HCT116 (cell line): ENCODE measurements at regions not wholly inside any gene's neighbourhood (a gene's known extent, or its start where the extent isn't known, plus 50 kb on each side); places are given as distances from the start of the nearest gene placed in this dataset.

Source experiments
- ATAC-seq: fragments of 200-7000 bp; cut with Tn5 transposase; 2 replicates; pipeline ENCODE4 v1.9.1; 2020; ENCODE audit warnings: mild to moderate bottlenecking, moderate library complexity
- BruUV-seq: library from RNA; stranded (reverse); fragments of 400-500 nt; replicated peaks from 2 replicates; lab custom pipeline; 2021; lab: Mats Ljungman, UMichigan
- CTCF ChIA-PET: fragments of 300-600 bp; sonication (Branson Sonifier 250); formaldehyde crosslinking; loops from one replicate; lab custom pipeline; 2021; ENCODE audit warnings: antibody characterized with exemption; lab: Charles Lee
- POLR2A ChIA-PET: fragments of 300-600, 350-600 bp; sonication (Branson Sonifier 250); formaldehyde crosslinking; loops from one replicate; lab custom pipeline; 2021; ENCODE audit warnings: antibody characterized with exemption; lab: Charles Lee
- RAD21 ChIA-PET, 2 experiments: fragments of 300-600 bp; sonication (Branson Sonifier 250); formaldehyde crosslinking; loops; one replicate each; lab custom pipeline; 2023; ENCODE audit warnings: low total read pairs in 2 of 2; ENCODE audit not compliant: uncharacterized antibody in 2 of 2, unreplicated experiment in 2 of 2, low non-redundant PET in 1 of 2; lab: Charles Lee
- DNase-seq: peaks from one replicate; pipeline ENCODE4 v3.0.0-alpha.2; 2010; ENCODE audit warnings: low read depth, low spot score
- H2AFZ ChIP-seq: fragments of 200-600 bp; shearing (Covaris generic), sonication (generic); 2 replicates; pipeline ENCODE4 v1.6.1; 2017; ENCODE audit warnings: low read depth, mixed run types, mixed read lengths, antibody characterized with exemption, low read length; ENCODE audit not compliant: poor library complexity, severe bottlenecking
- H3K27ac ChIP-seq: 2 replicates; pipeline ENCODE4 v1.5.1; 2012; ENCODE audit warnings: low read depth, low read length
- H3K27me3 ChIP-seq: fragments of 200-600 bp; sonication (generic); 2 replicates; pipeline ENCODE4 v1.6.1; 2016; ENCODE audit warnings: mixed run types, low read length, mixed read lengths; ENCODE audit not compliant: insufficient read depth
- H3K36me3 ChIP-seq, 2 experiments: fragments of 200-500 bp in 1 of 2; fragments of 200-600 bp in 1 of 2; sonication (Bioruptor generic) in 1 of 2; sonication (generic) in 1 of 2; 2 replicates each; pipeline versions ENCODE4 v1.5.1 to v1.6.1; 2014 to 2016; ENCODE audit warnings: low read length in 2 of 2, inconsistent platforms in 1 of 2, mixed read lengths in 1 of 2, mixed run types in 1 of 2; ENCODE audit not compliant: insufficient read depth in 2 of 2, control insufficient read depth in 1 of 2
- H3K4me1 ChIP-seq, 2 experiments: fragments of 200-600 bp in 1 of 2; sonication (generic) in 1 of 2; 2 replicates each; pipeline versions ENCODE4 v1.5.1 to v1.6.1; 2012 to 2017; ENCODE audit warnings: low read length in 2 of 2, inconsistent platforms in 1 of 2, mild to moderate bottlenecking in 1 of 2, mixed read lengths in 1 of 2, mixed run types in 1 of 2, moderate library complexity in 1 of 2; ENCODE audit not compliant: insufficient read depth in 2 of 2, control insufficient read depth in 1 of 2
- H3K4me2 ChIP-seq: fragments of 200-600 bp; sonication (generic); 2 replicates; pipeline ENCODE4 v1.6.1; 2017; ENCODE audit warnings: mixed run types, low read length, mixed read lengths
- H3K4me3 ChIP-seq, 2 experiments: fragments of 200-600 bp in 1 of 2; sonication (generic) in 1 of 2; replicated peaks in 1 of 2; 2 replicates each; pipeline ENCODE4 v1.5.1; 2011 to 2016; ENCODE audit warnings: low read length in 2 of 2, control low read depth in 1 of 2, low read depth in 1 of 2, mild to moderate bottlenecking in 1 of 2, mixed read lengths in 1 of 2, mixed run types in 1 of 2
- H3K79me2 ChIP-seq: fragments of 200-600 bp; sonication (generic); 2 replicates; pipeline ENCODE4 v1.6.1; 2017; ENCODE audit warnings: mild to moderate bottlenecking, mixed run types, low read length, moderate library complexity, mixed read lengths; ENCODE audit not compliant: insufficient read depth
- H3K9ac ChIP-seq: fragments of 200-600 bp; sonication (generic); 2 replicates; pipeline ENCODE4 v1.6.1; 2016; ENCODE audit warnings: low read length, mixed read lengths
- H3K9me2 ChIP-seq: fragments of 200-600 bp; sonication (generic), shearing (Covaris generic); 2 replicates; pipeline ENCODE4 v1.6.1; 2017; ENCODE audit warnings: mixed run types, mild to moderate bottlenecking, moderate library complexity; ENCODE audit not compliant: insufficient read depth
- H3K9me3 ChIP-seq, 2 experiments: fragments of 200-500 bp in 1 of 2; fragments of 200-600 bp in 1 of 2; sonication (Bioruptor generic) in 1 of 2; sonication (generic) in 1 of 2; 2 replicates each; pipeline ENCODE4 v1.6.1; 2014 to 2017; ENCODE audit warnings: low read length in 2 of 2, mixed read lengths in 2 of 2, inconsistent platforms in 1 of 2, low read depth in 1 of 2, mild to moderate bottlenecking in 1 of 2, mixed run types in 1 of 2, moderate library complexity in 1 of 2; ENCODE audit not compliant: control insufficient read depth in 1 of 2, insufficient read depth in 1 of 2
- H4K20me1 ChIP-seq: fragments of 200-600 bp; sonication (generic), shearing (Covaris generic); 2 replicates; pipeline ENCODE4 v1.6.1; 2017; ENCODE audit warnings: mixed run types, mild to moderate bottlenecking, moderate library complexity; ENCODE audit not compliant: insufficient read depth
- ATF3 ChIP-seq: IDR thresholded peaks from 2 replicates; pipeline ENCODE4 v1.6.1; 2012
- CEBPB ChIP-seq: IDR thresholded peaks from 2 replicates; pipeline ENCODE4 v1.6.1; 2012; ENCODE audit warnings: low read depth
- CTCF ChIP-seq, 3 experiments: fragments of 200-600 bp in 1 of 3; sonication (generic) in 1 of 3; IDR thresholded peaks in 2 of 3; conservative IDR thresholded peaks in 1 of 3; 2 replicates each; pipeline ENCODE4 v1.5.1; 2012 to 2017; ENCODE audit warnings: low read depth in 2 of 3, low read length in 2 of 3, antibody characterized with exemption in 1 of 3, borderline replicate concordance in 1 of 3, control low read depth in 1 of 3, mild to moderate bottlenecking in 1 of 3, mixed read lengths in 1 of 3, mixed run types in 1 of 3, moderate library complexity in 1 of 3; ENCODE audit not compliant: insufficient read depth in 1 of 3
- ELF1 ChIP-seq: IDR thresholded peaks from 2 replicates; pipeline ENCODE4 v1.6.1; 2012; ENCODE audit warnings: low read depth, borderline replicate concordance
- EZH2 ChIP-seq: fragments of 200-600 bp; sonication (generic); IDR thresholded peaks from 2 replicates; pipeline ENCODE4 v1.6.1; 2017; ENCODE audit warnings: antibody characterized with exemption, mixed run types
- EZH2phosphoT487 ChIP-seq: fragments of 200-600 bp; IDR thresholded peaks from 2 replicates; pipeline ENCODE4 v1.6.1; 2018; ENCODE audit warnings: antibody characterized with exemption, borderline replicate concordance
- FOSL1 ChIP-seq: IDR thresholded peaks from 2 replicates; pipeline ENCODE4 v1.6.1; 2012; ENCODE audit warnings: low read depth
- JUND ChIP-seq: IDR thresholded peaks from 2 replicates; pipeline ENCODE4 v1.6.1; 2012
- POLR2A ChIP-seq: IDR thresholded peaks from 2 replicates; pipeline ENCODE4 v1.7.0; 2011; ENCODE audit warnings: borderline replicate concordance; ENCODE audit not compliant: insufficient read depth, insufficient read length; ENCODE audit errors: extremely low read depth
- POLR2AphosphoS5 ChIP-seq: IDR thresholded peaks from 2 replicates; pipeline ENCODE4 v1.6.1; 2011; ENCODE audit warnings: mild to moderate bottlenecking, low read depth, low read length, moderate library complexity
- RAD21 ChIP-seq: IDR thresholded peaks from 2 replicates; pipeline ENCODE4 v1.6.1; 2012; ENCODE audit warnings: low read depth, mild to moderate bottlenecking
- REST ChIP-seq: IDR thresholded peaks from 2 replicates; pipeline ENCODE4 v1.6.1; 2012; ENCODE audit warnings: low read depth
- SIN3A ChIP-seq: IDR thresholded peaks from 2 replicates; pipeline ENCODE4 v1.6.1; 2012; ENCODE audit warnings: low read depth
- SRF ChIP-seq: IDR thresholded peaks from 2 replicates; pipeline ENCODE4 v1.6.1; 2012; ENCODE audit warnings: low read depth
- TCF7L2 ChIP-seq: IDR thresholded peaks from 2 replicates; pipeline ENCODE4 v1.7.0; 2011; ENCODE audit warnings: borderline replicate concordance, inconsistent platforms; ENCODE audit not compliant: insufficient read depth, insufficient read length; ENCODE audit errors: extremely low read depth
- YY1 ChIP-seq: IDR thresholded peaks from 2 replicates; pipeline ENCODE4 v1.6.1; 2011; ENCODE audit warnings: low read length, low read depth, moderate library complexity, mild to moderate bottlenecking; ENCODE audit not compliant: insufficient replicate concordance; ENCODE audit errors: extremely low read depth
- ZBTB33 ChIP-seq: IDR thresholded peaks from 2 replicates; pipeline ENCODE4 v1.6.1; 2011; ENCODE audit warnings: mild to moderate bottlenecking, low read length, moderate library complexity; ENCODE audit not compliant: insufficient replicate concordance; ENCODE audit errors: extremely low read depth
- ZFX ChIP-seq: fragments of 450-650 bp; IDR thresholded peaks from 2 replicates; pipeline ENCODE4 v1.6.1; 2017
- ZNF274 ChIP-seq: fragments of 200-500 bp; sonication (Bioruptor generic); IDR thresholded peaks from 2 replicates; pipeline ENCODE4 v1.6.1; 2014; ENCODE audit warnings: mild to moderate bottlenecking, low read depth, low read length, inconsistent platforms
- intact Hi-C: fragments of 100-400 bp; cut with micrococcal nuclease; formaldehyde crosslinking; loops from 2 replicates; pipeline ENCODE4 v1.10.0; 2022

GRCh38 chr2:221088506-221088905 lies 483.6 kb downstream of the EPHA4 start:
- BruUV-seq, result no TSS peak

More at GRCh38 chr2:221088506-221088905, 483.6 kb downstream of the EPHA4 start:
- ChIA-PET CTCF (no interaction called here), RAD21 (no interaction called here), POLR2A (no interaction called here)
- DNase-seq (no peak), ATAC-seq (no peak)
- Histone ChIP-seq H3K27ac (no peak overlapping the region), H4K20me1 (no peaks in the 10 kb centered on the region), H3K36me3 (no peaks in the 10 kb centered on the region), H2AFZ (no peak overlapping the region), H3K27me3 (0 out of 2 replicates have a peak, but pooled peaks cover 3% of the 10 kb centered on the region), H3K4me3 (no peak overlapping the region), H3K9me3 (no peaks in the 10 kb centered on the region), H3K9me2 (no peaks in the 10 kb centered on the region), H3K79me2 (no peaks in the 10 kb centered on the region), H3K9ac (no peak overlapping the region), H3K4me2 (no peak overlapping the region), H3K4me1 (no peaks in the 10 kb centered on the region)
- TF ChIP-seq RAD21 (no peak), ELF1 (no peak), SRF (no peak), SIN3A (no peak), ZFX (no peak), ZBTB33 (no peak), EZH2phosphoT487 (no peak), JUND (no peak), ATF3 (no peak), EZH2 (no peak), CEBPB (no peak), CTCF (IDR thresholded peaks at IDR 0.05 in 2 of 3, conservative IDR thresholded peaks at IDR 0.05 in 1 of 3; ENCODE audit: borderline replicate concordance in 1 of 3, insufficient read depth in 1 of 3, low read depth in 2 of 3, low read length in 2 of 3) (no peak), POLR2AphosphoS5 (no peak), ZNF274 (no peak), YY1 (no peak), REST (no peak), FOSL1 (no peak), TCF7L2 (no peak), POLR2A (no peak)
- intact Hi-C loops, result no loop called here
